Mesothelial cell of epicardium (in vitro differentiated cells): ENCODE measurements at regions not wholly inside any gene's neighbourhood (a gene's known extent, or its start where the extent isn't known, plus 50 kb on each side); places are given as distances from the start of the nearest gene placed in this dataset.

Experiments
- DNase-seq, 2 experiments: peaks; one replicate each; pipeline ENCODE4 v3.0.0; 2021; ENCODE audit warnings: low spot score in 2 of 2; ENCODE audit not compliant: unreplicated experiment in 2 of 2
- H3K27ac Mint-ChIP-seq: 2 replicates; pipeline ENCODE4 v1.8.0; 2021; ENCODE audit warnings: mixed read lengths
- H3K27me3 Mint-ChIP-seq: 2 replicates; pipeline ENCODE4 v1.8.0; 2021; ENCODE audit warnings: low read depth, mixed read lengths
- H3K36me3 Mint-ChIP-seq: 2 replicates; pipeline ENCODE4 v1.8.0; 2021; ENCODE audit warnings: mixed read lengths
- H3K4me1 Mint-ChIP-seq: 2 replicates; pipeline ENCODE4 v1.8.0; 2021; ENCODE audit warnings: mixed read lengths
- H3K4me3 Mint-ChIP-seq: 2 replicates; pipeline ENCODE4 v1.8.0; 2021; ENCODE audit warnings: mild to moderate bottlenecking, moderate library complexity, mixed read lengths
- H3K9me3 Mint-ChIP-seq: 2 replicates; pipeline ENCODE4 v1.8.0; 2021; ENCODE audit warnings: mixed read lengths
- TF ChIP-seq, protein P1 (sequence below): fragments of 200-600 bp; sonication (generic); IDR thresholded peaks from one replicate; pipeline ENCODE4 v1.5.0; 2021; ENCODE audit warnings: antibody characterized with exemption; ENCODE audit not compliant: unreplicated experiment

DNA sequence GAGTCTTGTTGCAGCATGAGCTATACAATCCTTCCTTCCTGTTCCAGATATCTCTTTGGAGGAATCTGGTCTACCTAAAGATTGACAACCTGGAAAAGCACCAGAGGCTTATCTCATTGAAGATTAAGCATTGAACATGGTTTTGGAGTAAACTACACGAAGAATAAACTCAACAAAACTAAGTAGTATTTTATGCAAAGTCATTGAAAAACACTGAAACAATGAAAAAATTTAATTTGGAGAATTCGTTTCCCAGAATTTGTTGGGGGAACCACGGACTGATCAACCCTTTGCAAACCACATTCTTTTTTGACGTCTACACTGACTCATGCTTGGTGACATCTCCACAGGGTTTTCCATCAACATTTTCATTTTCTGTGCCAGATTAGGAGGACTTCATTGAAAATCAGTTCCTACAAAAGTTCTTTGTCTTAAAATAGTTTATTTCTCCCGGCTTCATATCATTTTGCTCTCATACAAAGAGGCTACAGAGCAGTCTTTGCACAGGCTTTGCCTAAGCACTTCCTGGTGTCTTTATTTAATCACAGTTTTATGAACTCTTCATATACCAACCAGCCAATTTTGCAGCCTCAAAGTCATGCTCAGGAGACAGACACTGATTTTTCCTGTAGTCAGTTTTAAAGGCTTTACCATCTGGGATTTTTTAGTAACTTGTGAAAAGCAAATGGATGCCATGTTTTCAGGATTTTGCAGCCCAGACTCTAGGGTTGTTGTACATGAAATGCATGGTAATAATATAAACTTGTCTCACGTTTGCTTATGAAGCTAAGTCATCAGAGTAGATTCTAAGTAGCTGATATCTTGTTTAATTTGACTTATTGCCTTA is 186.3 kb downstream of the C11orf91 start:
- no peak for DNase-seq
- Mint-ChIP-seq H3K9me3 (no peaks in the 10 kb centered on the region), H3K36me3 (no peaks in the 10 kb centered on the region), H3K27ac (no peak overlapping the region), H3K4me3 (no peak overlapping the region), H3K27me3 (peaks cover 55% of the 10 kb centered on the region), H3K4me1 (no peaks in the 10 kb centered on the region)
- TF ChIP-seq, protein P1, sequence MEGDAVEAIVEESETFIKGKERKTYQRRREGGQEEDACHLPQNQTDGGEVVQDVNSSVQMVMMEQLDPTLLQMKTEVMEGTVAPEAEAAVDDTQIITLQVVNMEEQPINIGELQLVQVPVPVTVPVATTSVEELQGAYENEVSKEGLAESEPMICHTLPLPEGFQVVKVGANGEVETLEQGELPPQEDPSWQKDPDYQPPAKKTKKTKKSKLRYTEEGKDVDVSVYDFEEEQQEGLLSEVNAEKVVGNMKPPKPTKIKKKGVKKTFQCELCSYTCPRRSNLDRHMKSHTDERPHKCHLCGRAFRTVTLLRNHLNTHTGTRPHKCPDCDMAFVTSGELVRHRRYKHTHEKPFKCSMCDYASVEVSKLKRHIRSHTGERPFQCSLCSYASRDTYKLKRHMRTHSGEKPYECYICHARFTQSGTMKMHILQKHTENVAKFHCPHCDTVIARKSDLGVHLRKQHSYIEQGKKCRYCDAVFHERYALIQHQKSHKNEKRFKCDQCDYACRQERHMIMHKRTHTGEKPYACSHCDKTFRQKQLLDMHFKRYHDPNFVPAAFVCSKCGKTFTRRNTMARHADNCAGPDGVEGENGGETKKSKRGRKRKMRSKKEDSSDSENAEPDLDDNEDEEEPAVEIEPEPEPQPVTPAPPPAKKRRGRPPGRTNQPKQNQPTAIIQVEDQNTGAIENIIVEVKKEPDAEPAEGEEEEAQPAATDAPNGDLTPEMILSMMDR = no peak

DNA sequence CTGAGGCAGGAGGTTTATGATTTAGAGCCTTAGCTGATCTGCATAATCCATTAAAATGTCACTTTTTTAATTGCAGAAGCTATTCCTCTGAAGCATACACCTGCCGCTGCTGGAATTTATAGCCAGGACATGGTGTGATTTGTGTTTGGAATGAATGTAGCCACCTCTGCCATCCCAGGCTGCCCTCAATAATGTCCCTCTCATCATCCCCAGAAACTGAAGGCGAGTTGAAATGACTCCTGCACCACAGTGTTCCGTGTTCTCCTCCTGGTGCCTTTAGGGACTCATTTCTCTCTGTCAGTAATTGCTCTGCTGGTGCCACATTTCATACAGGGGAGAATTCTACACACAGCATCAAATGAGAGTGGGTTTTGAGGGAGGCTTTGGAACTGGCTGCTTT is 191.0 kb downstream of the C11orf91 start:
- DNase-seq = no peak
- H3K4me1 Mint-ChIP-seq = no peaks in the 10 kb centered on the region
- H3K9me3 Mint-ChIP-seq = no peaks in the 10 kb centered on the region
- no peaks in the 10 kb centered on the region for H3K36me3 Mint-ChIP-seq
- H3K27ac Mint-ChIP-seq = no peak overlapping the region
- TF ChIP-seq, protein P1 = no peak
- peaks cover 53% of the 10 kb centered on the region for H3K27me3 Mint-ChIP-seq
- no peak overlapping the region for H3K4me3 Mint-ChIP-seq

DNA sequence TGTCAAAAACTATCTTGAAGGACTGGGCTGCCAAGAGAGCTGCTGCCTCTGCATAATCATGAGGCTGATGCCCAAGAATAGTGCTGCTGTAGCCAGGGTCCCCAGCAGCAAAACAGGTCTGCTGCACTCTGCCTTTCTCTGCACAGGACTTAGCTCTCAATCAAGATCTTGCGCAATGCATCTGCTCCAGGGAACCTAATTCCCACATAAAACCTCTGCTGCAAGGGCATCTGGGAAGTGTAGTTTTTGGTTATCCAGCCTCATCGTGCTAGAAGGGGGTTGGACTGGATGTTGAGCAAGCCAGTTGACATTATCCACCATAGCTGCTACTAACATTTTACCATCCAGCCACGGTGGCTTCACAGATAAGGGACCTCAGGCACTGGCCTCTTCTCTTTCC is 192.7 kb downstream of the C11orf91 start:
- no peak overlapping the region for H3K4me3 Mint-ChIP-seq
- TF ChIP-seq, protein P1 = no peak
- peaks cover 50% of the 10 kb centered on the region for H3K27me3 Mint-ChIP-seq

DNA sequence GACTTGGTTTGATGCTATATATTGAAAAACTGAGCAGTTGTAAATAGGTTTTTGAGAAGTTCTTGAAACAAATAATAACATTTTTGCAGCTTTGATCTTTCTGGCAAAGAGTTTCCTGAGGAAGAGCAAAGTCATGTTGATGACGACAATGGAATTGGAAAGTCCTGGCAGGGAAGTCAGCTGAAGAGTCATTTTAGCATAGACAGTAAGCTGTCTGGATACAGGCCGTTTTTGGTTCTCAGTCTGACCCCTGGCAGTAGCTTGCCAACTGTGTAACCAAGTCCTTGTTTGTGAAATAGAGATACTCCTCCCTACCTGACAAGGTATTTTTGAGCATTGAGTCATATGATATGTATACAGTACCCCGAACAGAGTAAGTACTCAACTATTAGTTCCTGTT is 193.3 kb downstream of the C11orf91 start:
- TF ChIP-seq, protein P1 = no peak
- H3K4me3 Mint-ChIP-seq = no peak overlapping the region
- no peak for DNase-seq
- H3K9me3 Mint-ChIP-seq = no peaks in the 10 kb centered on the region
- H3K36me3 Mint-ChIP-seq = no peaks in the 10 kb centered on the region
- H3K27ac Mint-ChIP-seq = no peak overlapping the region
- H3K27me3 Mint-ChIP-seq = peaks cover 50% of the 10 kb centered on the region
- no peaks in the 10 kb centered on the region for H3K4me1 Mint-ChIP-seq

More for the DNA sequence above, 192.7 kb downstream of the C11orf91 start:
- no peaks in the 10 kb centered on the region for H3K9me3 Mint-ChIP-seq
- H3K4me1 Mint-ChIP-seq = no peaks in the 10 kb centered on the region
- no peaks in the 10 kb centered on the region for H3K36me3 Mint-ChIP-seq
- H3K27ac Mint-ChIP-seq = no peak overlapping the region
- no peak for DNase-seq

DNA sequence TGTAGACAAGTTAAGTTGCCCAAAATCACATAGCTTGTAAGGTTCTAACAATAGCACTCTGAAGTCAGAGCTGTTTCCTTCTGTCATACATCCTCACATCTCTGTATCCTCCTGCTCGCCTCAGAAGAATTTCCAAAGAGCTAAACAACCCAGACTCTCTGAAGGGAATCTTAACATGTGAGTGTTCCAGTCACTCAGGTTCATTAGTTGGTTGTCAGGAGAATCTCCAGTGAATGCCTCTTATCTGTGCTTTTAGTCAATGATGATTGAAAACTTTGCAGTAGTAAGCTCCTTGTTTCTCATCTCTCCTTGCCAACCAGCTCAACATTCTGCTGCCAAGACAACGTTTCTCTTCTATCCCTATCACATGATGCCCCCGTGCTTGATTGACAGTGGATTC is 195.5 kb downstream of the C11orf91 start:
- Mint-ChIP-seq H3K36me3 (no peaks in the 10 kb centered on the region), H3K27ac (no peak overlapping the region), H3K4me1 (no peaks in the 10 kb centered on the region), H3K4me3 (no peak overlapping the region), H3K27me3 (peaks cover 46% of the 10 kb centered on the region), H3K9me3 (no peaks in the 10 kb centered on the region)
- TF ChIP-seq, protein P1 = no peak
- DNase-seq = no peak
